ENCODE measurements at regions not wholly inside any gene's neighbourhood (a gene's known extent, or its start where the extent isn't known, plus 50 kb on each side); places are given as distances from the start of the nearest gene placed in this dataset.
"Not testable (repeated sequence)": the region's sequence is repeated elsewhere in the genome, so short reads cannot be mapped to it uniquely, and the experiment has no call there.

DNA sequence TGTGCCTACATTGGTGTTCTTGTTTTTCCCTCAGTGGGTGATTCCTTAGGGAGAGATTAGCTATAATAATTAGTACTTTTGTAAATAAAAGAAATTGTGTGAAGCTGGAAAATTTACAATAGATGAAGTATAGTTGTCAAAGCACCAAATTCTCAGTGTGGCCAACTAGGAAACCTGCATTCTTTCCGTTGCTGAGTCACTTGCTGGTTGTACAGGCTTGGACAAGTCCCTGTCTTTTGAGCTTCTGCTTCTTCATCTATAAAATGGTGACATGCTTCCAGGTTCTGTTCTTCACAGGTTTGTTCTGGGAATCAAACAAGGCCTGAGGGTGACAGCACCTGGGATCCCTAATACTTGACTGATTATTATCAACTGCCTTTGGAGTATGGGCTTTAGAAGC lies 184.1 kb upstream of the HES1 start:
- H3K27me3 ChIP-seq (ENCODE audit: control insufficient read depth, insufficient read depth, low read length), result peaks cover 5% of the 10 kb centered on the region
- H3K9me3 ChIP-seq (ENCODE audit: control insufficient read depth, insufficient read depth, low read length), result no peaks in the 10 kb centered on the region
- no peak overlapping the region for H3K9ac ChIP-seq (ENCODE audit: low read depth, low read length)
- H3K36me3 ChIP-seq (ENCODE audit: control insufficient read depth, insufficient read depth, low read length), result no peaks in the 10 kb centered on the region
- H3K4me1 ChIP-seq (ENCODE audit: control insufficient read depth, insufficient read depth, low read length), result peaks cover 2% of the 10 kb centered on the region
- no peak overlapping the region for H3K4me3 ChIP-seq (ENCODE audit: low read depth, low read length)

DNA sequence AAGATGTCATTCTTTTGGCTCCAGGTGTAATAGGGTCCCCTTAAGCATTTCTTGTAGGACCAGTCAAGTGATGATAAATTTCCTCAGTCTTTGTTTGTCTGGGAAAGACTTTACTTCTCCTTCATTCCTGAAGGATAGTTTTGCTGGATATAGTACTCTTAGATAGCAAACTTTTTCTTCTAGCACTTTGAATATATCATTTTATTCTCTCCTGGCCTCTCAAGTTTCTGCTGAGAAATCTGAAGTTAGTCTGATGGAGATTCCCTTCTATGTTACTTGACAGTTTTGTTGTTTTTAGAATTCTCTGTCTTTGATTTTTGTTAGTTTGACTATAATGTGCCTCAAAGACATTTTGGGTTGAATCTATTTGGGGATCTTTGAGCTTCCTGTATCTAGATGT lies 181.2 kb upstream of the HES1 start:
- Histone ChIP-seq H3K27me3 (ENCODE audit: control insufficient read depth, insufficient read depth, low read length) (peaks cover 13% of the 10 kb centered on the region), H3K9ac (ENCODE audit: low read depth, low read length) (no peak overlapping the region), H3K9me3 (ENCODE audit: control insufficient read depth, insufficient read depth, low read length) (no peaks in the 10 kb centered on the region), H3K36me3 (ENCODE audit: control insufficient read depth, insufficient read depth, low read length) (no peaks in the 10 kb centered on the region), H3K4me3 (ENCODE audit: low read depth, low read length) (no peak overlapping the region), H3K4me1 (ENCODE audit: control insufficient read depth, insufficient read depth, low read length) (no peaks in the 10 kb centered on the region)

DNA sequence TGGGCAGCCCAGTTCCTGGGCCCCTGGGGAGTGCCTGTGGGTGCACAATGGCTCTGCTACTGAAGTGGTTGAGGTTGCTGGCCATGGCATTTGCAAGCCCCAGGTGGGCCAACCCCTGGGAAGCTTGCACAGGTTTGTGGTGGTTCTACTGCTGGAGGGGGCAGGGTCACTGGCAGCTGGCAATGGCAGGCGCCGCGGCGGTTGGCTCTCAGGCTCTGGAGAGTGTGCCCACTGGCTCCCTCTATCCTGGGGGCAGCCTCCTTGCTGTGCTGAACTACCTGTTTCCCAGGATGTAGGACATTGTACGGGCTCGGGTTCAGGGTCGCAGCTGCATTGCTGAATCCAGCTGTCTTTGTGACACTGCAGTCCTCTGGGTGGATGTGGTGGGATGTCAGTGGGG lies 180.2 kb upstream of the HES1 start:
- Histone ChIP-seq H3K4me3 (ENCODE audit: low read depth, low read length) (no peak overlapping the region), H3K27me3 (ENCODE audit: control insufficient read depth, insufficient read depth, low read length) (peaks cover 23% of the 10 kb centered on the region), H3K9me3 (ENCODE audit: control insufficient read depth, insufficient read depth, low read length) (no peaks in the 10 kb centered on the region), H3K4me1 (ENCODE audit: control insufficient read depth, insufficient read depth, low read length) (no peaks in the 10 kb centered on the region), H3K36me3 (ENCODE audit: control insufficient read depth, insufficient read depth, low read length) (no peaks in the 10 kb centered on the region), H3K9ac (ENCODE audit: low read depth, low read length) (no peak overlapping the region)

DNA sequence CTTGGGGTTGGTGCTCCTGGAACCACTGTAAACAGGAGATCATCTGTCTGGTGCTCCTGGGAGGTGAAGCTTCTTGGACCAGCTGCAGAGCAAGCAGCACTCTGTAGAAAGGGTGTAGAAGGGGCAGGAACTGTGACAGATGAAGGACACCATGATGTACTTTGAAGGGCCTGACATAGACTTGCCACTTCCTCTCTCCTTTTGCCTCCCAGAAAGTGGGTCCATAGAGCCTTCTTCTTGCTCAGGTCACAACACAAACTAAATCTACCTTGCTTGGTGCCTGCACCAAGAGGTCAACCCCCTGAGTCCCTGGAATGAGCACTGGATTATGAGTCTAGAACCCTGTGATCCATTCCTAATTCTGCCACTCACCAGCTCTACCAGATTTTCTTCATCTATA lies 176.1 kb upstream of the HES1 start:
- Histone ChIP-seq H3K9ac (ENCODE audit: low read depth, low read length) (no peak overlapping the region), H3K27me3 (ENCODE audit: control insufficient read depth, insufficient read depth, low read length) (peaks cover 64% of the 10 kb centered on the region)

DNA sequence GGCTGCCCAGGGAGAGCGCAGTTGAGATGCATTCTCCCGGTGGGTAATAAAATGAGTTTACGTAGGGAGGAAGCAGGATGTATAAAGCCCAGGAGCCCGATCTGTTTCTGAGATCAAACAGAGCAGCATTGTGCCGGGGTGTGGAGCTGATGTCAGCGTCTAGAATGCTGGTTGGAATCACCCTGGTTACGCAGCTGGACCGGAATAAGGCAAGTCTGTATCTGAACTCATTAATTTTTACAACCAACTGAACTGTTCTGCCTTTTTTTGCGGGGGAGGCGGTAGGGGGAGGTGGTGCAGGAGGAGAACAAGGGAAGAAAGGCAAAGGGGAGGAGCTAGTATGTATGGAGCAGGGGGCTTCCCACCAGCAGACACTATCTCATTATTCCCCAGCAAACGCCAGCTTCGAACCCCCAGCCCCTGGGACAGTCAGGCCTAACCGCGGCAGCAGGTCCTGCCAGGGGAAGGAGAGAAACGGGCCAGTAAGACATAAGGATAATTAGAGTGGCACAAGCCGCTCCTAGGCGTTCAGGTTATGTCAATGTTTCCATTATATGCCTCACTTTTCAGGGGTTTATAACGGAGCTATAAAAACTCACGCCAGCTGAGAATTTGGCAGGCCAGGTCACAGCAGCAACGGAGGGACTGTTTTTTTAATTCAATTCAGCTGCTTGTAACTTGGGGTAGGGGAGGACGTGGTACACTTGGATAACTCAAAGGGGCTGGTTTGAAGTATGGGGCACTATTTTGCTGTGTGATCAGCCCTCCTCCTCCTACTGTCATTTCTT lies 175.3 kb upstream of the HES1 start:
- no peaks in the 10 kb centered on the region for H3K9me3 ChIP-seq (ENCODE audit: control insufficient read depth, insufficient read depth, low read length)
- H3K9ac ChIP-seq (ENCODE audit: low read depth, low read length), result no peak overlapping the region
- no peak overlapping the region for H3K4me3 ChIP-seq (ENCODE audit: low read depth, low read length)
- peaks cover 72% of the 10 kb centered on the region for H3K27me3 ChIP-seq (ENCODE audit: control insufficient read depth, insufficient read depth, low read length)
- H3K4me1 ChIP-seq (ENCODE audit: control insufficient read depth, insufficient read depth, low read length), result peaks cover 3% of the 10 kb centered on the region
- H3K36me3 ChIP-seq (ENCODE audit: control insufficient read depth, insufficient read depth, low read length), result no peaks in the 10 kb centered on the region

More for the DNA sequence above, 176.1 kb upstream of the HES1 start:
- peaks cover 3% of the 10 kb centered on the region for H3K4me1 ChIP-seq (ENCODE audit: control insufficient read depth, insufficient read depth, low read length)
- H3K4me3 ChIP-seq (ENCODE audit: low read depth, low read length), result no peak overlapping the region
- H3K9me3 ChIP-seq (ENCODE audit: control insufficient read depth, insufficient read depth, low read length), result no peaks in the 10 kb centered on the region
- no peaks in the 10 kb centered on the region for H3K36me3 ChIP-seq (ENCODE audit: control insufficient read depth, insufficient read depth, low read length)

DNA sequence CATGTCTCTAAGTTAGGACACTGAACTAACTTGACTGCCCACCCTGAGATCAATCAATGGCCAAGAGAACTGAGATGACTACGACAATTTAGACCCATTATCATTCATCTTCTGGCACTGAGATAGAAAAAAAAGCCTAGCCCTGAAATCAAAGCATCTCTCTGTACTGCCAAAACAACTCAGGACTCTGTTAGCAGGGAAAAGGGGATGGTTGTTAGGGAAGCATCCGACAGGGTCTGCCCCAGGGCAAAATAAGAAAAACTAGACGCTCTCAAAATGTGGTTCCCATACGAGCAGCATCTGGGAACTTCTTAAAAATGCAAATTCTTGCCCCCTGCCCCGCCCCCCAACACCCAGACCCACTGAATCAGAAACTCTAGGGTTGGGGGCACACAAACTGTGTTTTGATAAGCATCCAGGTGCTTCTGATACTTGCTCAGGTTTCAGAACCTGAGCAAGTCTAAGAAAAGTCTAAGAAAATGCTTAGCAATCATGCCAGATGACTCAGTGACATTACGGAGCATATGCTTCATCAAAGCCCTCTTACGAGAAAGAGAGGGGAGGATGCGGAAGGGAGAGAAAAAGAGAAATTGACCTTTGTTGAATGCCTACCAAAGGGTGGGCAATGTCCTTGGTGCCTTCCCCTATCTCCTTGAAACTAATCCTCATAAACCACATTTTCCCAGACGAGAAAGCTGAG lies 172.8 kb upstream of the HES1 start:
- Histone ChIP-seq H3K36me3 (ENCODE audit: control insufficient read depth, insufficient read depth, low read length) (no peaks in the 10 kb centered on the region), H3K4me1 (ENCODE audit: control insufficient read depth, insufficient read depth, low read length) (peaks cover 3% of the 10 kb centered on the region), H3K9ac (ENCODE audit: low read depth, low read length) (no peak overlapping the region), H3K27me3 (ENCODE audit: control insufficient read depth, insufficient read depth, low read length) (peaks cover 77% of the 10 kb centered on the region), H3K9me3 (ENCODE audit: control insufficient read depth, insufficient read depth, low read length) (no peaks in the 10 kb centered on the region), H3K4me3 (ENCODE audit: low read depth, low read length) (no peak overlapping the region)

DNA sequence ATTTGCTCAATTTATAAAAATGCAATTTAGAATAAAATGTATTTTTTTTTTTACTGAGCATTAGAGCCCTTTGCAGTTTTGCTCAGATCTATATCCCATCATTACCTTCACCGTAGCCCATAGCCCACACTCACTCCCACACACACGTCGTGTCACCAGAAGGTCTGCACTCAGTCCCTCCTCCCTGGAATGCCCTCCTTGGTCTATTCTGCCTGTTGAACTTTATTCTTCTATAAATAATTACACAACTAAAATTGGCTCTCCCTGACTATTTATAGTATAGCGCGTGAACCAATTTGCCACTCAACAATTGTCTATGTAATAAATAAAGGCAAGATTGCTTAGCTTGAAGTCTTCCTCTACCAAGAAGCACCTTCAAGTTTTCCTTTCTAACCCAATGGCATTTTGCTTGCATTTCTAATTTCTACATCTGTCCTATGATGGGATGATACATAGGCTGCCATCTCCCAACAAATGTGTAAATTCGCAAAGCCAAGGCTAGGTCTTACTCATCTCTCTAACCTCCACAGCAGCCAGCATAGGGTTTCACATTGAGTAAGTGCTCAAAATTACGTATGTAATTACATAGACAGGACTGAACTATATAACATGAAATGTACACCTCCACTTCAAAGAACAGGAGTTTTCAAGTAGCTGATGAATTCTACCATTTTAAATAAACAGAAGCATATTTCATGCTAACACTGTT lies 172.0 kb upstream of the HES1 start:
- Histone ChIP-seq H3K4me1 (ENCODE audit: control insufficient read depth, insufficient read depth, low read length) (peaks cover 3% of the 10 kb centered on the region), H3K36me3 (ENCODE audit: control insufficient read depth, insufficient read depth, low read length) (no peaks in the 10 kb centered on the region), H3K4me3 (ENCODE audit: low read depth, low read length) (no peak overlapping the region), H3K9me3 (ENCODE audit: control insufficient read depth, insufficient read depth, low read length) (no peaks in the 10 kb centered on the region), H3K27me3 (ENCODE audit: control insufficient read depth, insufficient read depth, low read length) (peaks cover 72% of the 10 kb centered on the region), H3K9ac (ENCODE audit: low read depth, low read length) (no peak overlapping the region)

DNA sequence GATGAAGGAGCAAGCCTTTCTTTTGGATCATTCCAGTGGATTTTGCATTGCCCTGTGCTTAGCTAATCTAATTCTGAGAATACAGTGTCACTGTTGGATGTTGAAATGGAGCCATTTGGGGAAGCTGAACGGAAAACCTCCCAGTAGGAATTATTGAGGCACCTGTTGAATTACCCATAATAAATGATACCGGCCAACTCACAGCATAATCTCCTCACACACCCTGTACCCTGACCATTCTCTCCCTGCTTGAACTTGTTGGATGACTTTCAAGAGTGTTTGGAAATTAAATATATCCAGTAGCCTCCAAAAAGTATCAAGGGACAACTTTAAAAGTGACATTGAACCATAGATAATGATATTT lies 171.4 kb upstream of the HES1 start:
- no peak overlapping the region for H3K4me3 ChIP-seq (ENCODE audit: low read depth, low read length)
- H3K4me1 ChIP-seq (ENCODE audit: control insufficient read depth, insufficient read depth, low read length), result peaks cover 3% of the 10 kb centered on the region
- no peak overlapping the region for H3K9ac ChIP-seq (ENCODE audit: low read depth, low read length)
- no peaks in the 10 kb centered on the region for H3K9me3 ChIP-seq (ENCODE audit: control insufficient read depth, insufficient read depth, low read length)
- H3K36me3 ChIP-seq (ENCODE audit: control insufficient read depth, insufficient read depth, low read length), result no peaks in the 10 kb centered on the region
- H3K27me3 ChIP-seq (ENCODE audit: control insufficient read depth, insufficient read depth, low read length), result peaks cover 69% of the 10 kb centered on the region

DNA sequence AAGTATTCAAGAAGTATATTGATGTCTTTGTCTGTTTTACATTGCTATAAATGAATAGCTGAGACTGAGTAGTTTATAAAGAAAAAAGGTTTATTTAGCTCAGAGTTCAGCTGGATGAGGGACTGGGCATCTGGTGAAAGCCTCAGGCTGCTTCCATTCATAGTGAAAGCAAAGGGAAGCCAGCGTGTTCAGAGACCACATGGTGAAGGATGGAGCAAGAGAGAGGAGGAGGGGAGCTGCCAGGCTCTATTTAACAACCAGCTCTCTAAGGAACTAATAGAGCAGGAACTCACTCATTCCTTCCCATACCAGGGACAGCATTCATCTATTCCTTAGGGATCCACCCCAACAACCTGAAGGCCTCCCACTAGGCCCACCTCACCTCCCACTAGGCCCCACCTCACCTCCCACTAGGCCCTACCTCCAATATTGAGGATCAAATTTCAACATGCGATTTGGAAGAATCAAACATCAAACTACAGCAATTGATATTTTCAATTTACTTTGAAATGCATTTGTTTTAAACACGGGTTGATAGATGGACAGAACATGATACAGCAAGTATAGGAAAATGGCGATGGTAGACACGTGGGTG lies 167.5 kb upstream of the HES1 start:
- Histone ChIP-seq H3K4me1 (ENCODE audit: control insufficient read depth, insufficient read depth, low read length) (peaks cover under 1% of the 10 kb centered on the region), H3K27me3 (ENCODE audit: control insufficient read depth, insufficient read depth, low read length) (peaks cover 46% of the 10 kb centered on the region), H3K36me3 (ENCODE audit: control insufficient read depth, insufficient read depth, low read length) (no peaks in the 10 kb centered on the region), H3K9ac (ENCODE audit: low read depth, low read length) (no peak overlapping the region), H3K9me3 (ENCODE audit: control insufficient read depth, insufficient read depth, low read length) (no peaks in the 10 kb centered on the region), H3K4me3 (ENCODE audit: low read depth, low read length) (no peak overlapping the region)

DNA sequence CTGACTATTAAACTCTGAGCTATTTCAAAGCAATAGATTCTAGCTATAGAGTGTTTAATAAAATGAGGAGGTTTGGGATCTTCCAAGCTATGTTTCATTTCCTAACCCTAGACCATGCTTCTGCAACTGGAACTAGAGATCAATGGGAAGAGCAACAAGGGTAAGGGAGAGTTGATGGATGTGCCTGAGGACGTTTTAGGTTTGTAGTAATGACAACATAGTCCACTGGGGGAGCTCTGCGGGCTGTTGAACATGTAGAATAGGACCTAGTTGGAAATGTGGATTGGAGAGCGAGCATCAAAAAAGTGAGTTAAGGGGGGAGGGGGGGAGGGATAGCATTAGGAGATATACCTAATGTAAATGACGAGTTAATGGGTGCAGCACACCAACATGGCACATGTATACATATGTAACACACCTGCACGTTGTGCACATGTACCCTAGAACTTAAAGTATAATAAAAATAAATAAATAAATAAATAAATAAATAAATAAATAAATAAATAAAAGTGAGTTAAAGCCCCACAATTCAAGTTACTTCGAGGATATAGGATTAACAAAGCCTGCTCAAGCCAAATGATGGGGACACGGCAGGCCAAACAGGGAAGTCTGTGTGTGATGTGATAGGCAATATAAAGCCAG lies 165.7 kb upstream of the HES1 start:
- H3K4me1 ChIP-seq (ENCODE audit: control insufficient read depth, insufficient read depth, low read length); H3K9me3 ChIP-seq (ENCODE audit: control insufficient read depth, insufficient read depth, low read length); H3K9ac ChIP-seq (ENCODE audit: low read depth, low read length); H3K36me3 ChIP-seq (ENCODE audit: control insufficient read depth, insufficient read depth, low read length); H3K4me3 ChIP-seq (ENCODE audit: low read depth, low read length): not testable (repeated sequence)
- H3K27me3 ChIP-seq (ENCODE audit: control insufficient read depth, insufficient read depth, low read length), result peaks cover 28% of the 10 kb centered on the region

DNA sequence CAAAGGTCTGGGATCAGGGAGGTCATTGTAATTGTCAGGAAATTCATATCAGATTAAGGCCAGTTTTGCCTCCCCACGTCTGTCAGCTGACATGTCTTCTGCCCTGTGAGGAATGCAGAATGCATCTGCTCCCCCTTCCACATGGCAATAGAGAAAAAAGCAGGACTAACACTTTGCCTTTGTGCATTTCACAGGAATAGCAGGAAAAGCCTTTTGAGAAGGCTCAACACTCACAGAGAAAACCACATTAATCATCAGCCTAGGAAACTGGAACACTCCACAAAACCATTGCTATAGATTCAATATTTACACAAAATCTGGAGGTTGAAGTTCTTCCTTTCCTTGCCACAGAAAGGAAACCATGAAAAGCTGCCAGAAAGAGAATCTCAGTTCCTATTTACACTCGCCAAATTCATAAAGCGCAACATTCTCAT lies 165.2 kb upstream of the HES1 start:
- Histone ChIP-seq H3K4me1 (ENCODE audit: control insufficient read depth, insufficient read depth, low read length) (peaks cover 13% of the 10 kb centered on the region), H3K9ac (ENCODE audit: low read depth, low read length) (no peak overlapping the region), H3K4me3 (ENCODE audit: low read depth, low read length) (no peak overlapping the region)

More for the DNA sequence above, 165.2 kb upstream of the HES1 start:
- H3K36me3 ChIP-seq (ENCODE audit: control insufficient read depth, insufficient read depth, low read length), result no peaks in the 10 kb centered on the region
- peaks cover 23% of the 10 kb centered on the region for H3K27me3 ChIP-seq (ENCODE audit: control insufficient read depth, insufficient read depth, low read length)
- H3K9me3 ChIP-seq (ENCODE audit: control insufficient read depth, insufficient read depth, low read length), result no peaks in the 10 kb centered on the region
